ENCODE measurements at regions not wholly inside any gene's neighbourhood (a gene's known extent, or its start where the extent isn't known, plus 50 kb on each side); places are given as distances from the start of the nearest gene placed in this dataset.

GRCh38 chr1:82445132-82445531 lies 644.4 kb downstream of the ADGRL2 start:
- no peak for TF ChIP-seq ELF4 (CRISPR knock-in tag; IDR thresholded peaks at IDR 0.05; ENCODE audit: low read depth)
- TF ChIP-seq NR3C1 (CRISPR knock-in tag; conservative IDR thresholded peaks at IDR 0.05; ENCODE audit: low read depth): no peak
